ENCODE measurements at regions not wholly inside any gene's neighbourhood (a gene's known extent, or its start where the extent isn't known, plus 50 kb on each side); places are given as distances from the start of the nearest gene placed in this dataset.

DNA sequence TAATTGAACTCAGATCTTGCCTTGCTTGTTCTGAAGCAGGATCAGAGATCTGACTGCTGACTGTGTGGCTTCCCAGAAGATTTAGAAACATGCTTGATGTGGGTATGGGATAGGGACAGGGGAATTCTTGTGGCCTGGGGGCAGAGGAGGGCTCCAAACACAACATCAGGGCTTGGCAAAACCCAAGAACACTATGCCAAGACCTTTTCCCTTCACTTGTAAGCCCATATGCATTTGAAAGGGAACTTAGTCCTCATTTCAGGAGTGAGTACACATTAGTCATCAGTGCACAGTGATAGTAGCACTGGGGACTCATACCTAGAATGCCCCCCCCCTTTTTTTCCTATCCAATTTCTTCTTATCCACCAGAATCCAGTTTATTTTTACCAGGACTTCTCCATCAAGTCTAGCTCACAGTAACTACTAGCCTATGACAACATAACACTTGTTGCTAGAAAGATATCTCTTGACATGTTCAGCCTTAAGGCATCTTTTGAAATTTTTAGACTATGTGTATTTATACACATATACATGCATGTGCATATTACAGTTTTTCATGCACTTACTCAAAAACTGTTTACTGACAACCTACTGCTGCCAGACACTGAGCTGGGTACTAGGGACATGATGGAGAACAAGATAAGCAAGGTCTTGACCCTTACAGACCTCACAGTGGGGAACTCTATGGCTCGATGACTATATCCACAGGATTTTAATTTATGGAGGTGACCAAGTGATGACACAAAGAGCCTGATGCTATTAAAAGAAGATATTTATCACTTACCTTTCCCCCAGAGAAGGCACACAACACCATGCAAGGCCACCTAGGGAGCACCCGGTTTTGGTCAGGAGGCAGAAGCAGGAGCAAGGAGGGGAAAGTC is 158.3 kb upstream of the MAP3K1 start:
- DNase-seq (ENCODE audit: extremely low spot score) = no peak
- no peak overlapping the region for H3K27ac ChIP-seq (replicated peaks in 1 of 4)
- no peaks in the 10 kb centered on the region for H3K36me3 ChIP-seq
- no peaks in the 10 kb centered on the region for H3K27me3 ChIP-seq
- 91% methylated on average over 2 of the region's 2 CpGs for WGBS
- intact Hi-C loops (cut with DNase I) = no loop called here
- H3K4me3 ChIP-seq = no peak overlapping the region
- no peak for TF ChIP-seq CTCF (IDR thresholded peaks at IDR 0.05)
- TF ChIP-seq POLR2A (IDR thresholded peaks at IDR 0.05; ENCODE audit: low read depth) = no peak
- no peak for TF ChIP-seq POLR2AphosphoS5 (IDR thresholded peaks at IDR 0.05)
- TF ChIP-seq EP300 (IDR thresholded peaks at IDR 0.05) = no peak
- H3K9me3 ChIP-seq = no peaks in the 10 kb centered on the region
- H3K4me1 ChIP-seq = no peaks in the 10 kb centered on the region

DNA sequence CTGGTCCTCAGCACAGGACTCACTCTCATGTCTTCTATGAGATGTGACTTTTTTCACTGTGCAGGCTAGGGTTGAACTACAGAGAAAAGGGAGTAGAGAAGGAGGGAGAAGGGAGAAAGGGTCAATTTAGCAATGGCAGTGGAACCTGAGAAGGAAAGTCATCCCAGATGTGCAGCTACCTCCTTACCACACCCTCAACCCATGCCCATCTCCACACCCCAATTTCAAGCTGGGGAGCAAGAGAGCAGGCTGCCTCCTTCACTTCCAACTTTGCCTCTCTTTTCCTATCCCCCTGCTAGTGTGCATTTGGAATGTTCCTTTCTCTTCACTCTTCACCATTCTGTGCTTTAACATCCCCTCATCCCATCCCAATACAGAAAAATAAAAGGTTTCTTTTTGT is 163.5 kb upstream of the MAP3K1 start:
- intact Hi-C loops (cut with DNase I) = no loop called here
- no peaks in the 10 kb centered on the region for H3K9me3 ChIP-seq
- H3K27me3 ChIP-seq = no peaks in the 10 kb centered on the region
- TF ChIP-seq POLR2AphosphoS5 (IDR thresholded peaks at IDR 0.05) (no peak), CTCF (IDR thresholded peaks at IDR 0.05) (no peak), POLR2A (IDR thresholded peaks at IDR 0.05; ENCODE audit: low read depth) (no peak), EP300 (IDR thresholded peaks at IDR 0.05) (no peak)
- no peaks in the 10 kb centered on the region for H3K36me3 ChIP-seq
- no peak overlapping the region for H3K27ac ChIP-seq (replicated peaks in 1 of 4)
- H3K4me1 ChIP-seq = peaks cover 0 to 9% (median 4%) of the 10 kb centered on the region in 4 donors
- H3K4me3 ChIP-seq = no peak overlapping the region
- no peak for DNase-seq (ENCODE audit: extremely low spot score)

DNA sequence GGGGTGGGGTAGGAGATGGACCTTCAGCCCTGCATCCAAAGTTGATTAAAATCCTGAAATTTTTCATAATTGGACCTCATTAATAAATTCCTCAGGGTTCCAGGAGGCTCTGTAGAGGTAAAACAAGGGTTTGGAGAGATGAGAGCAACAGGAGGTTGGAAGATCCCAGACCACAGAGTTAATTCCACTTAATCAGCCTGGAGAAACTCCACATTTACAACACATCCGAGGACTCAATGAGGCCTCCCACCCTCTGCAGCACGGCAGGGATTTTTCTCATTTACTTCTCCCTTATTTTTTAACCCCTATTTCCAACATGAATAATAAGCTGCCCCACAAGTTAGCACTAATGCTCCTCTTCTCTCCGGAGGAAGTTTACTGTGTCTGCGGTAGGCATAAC is 165.0 kb upstream of the MAP3K1 start:
- WGBS = 75% methylated on average over 4 of the region's 4 CpGs

DNA sequence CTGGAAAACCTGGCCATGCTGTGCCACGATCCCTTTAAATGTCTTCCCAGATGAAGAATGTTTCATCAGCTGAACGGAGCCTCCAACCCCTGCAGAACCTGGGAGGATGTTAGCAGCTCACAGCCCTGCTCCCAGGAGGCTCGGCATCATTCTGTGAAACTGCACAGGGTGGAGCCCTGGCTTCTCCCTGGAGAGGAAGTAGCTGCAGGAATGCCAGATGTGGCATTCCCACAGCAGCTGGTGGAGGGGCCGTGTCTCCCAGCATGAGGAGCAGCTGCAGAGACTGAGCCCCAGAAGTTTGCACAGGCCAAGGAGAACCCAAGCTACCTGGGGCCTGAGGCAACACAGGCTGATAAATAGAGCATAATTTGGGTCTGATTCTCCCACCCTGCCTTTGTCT is 165.8 kb upstream of the MAP3K1 start:
- TF ChIP-seq POLR2A (IDR thresholded peaks at IDR 0.05; ENCODE audit: low read depth) (no peak), POLR2AphosphoS5 (IDR thresholded peaks at IDR 0.05) (no peak), CTCF (IDR thresholded peaks at IDR 0.05) (no peak), EP300 (IDR thresholded peaks at IDR 0.05) (no peak)
- 53% methylated on average over 3 of the region's 4 CpGs for WGBS
- Histone ChIP-seq H3K9me3 (no peaks in the 10 kb centered on the region), H3K4me3 (no peak overlapping the region), H3K27ac (replicated peaks in 1 of 4) (no peak overlapping the region), H3K36me3 (no peaks in the 10 kb centered on the region), H3K27me3 (no peaks in the 10 kb centered on the region), H3K4me1 (peaks cover 0 to 9% (median 4%) of the 10 kb centered on the region in 4 donors)
- no peak for DNase-seq (ENCODE audit: extremely low spot score)
- intact Hi-C loops (cut with DNase I) = no loop called here

More for the DNA sequence above, 165.0 kb upstream of the MAP3K1 start:
- intact Hi-C loops (cut with DNase I) = no loop called here
- Histone ChIP-seq H3K4me1 (peaks cover 0 to 9% (median 4%) of the 10 kb centered on the region in 4 donors), H3K4me3 (no peak overlapping the region), H3K27me3 (no peaks in the 10 kb centered on the region), H3K36me3 (no peaks in the 10 kb centered on the region), H3K9me3 (no peaks in the 10 kb centered on the region), H3K27ac (replicated peaks in 1 of 4) (no peak overlapping the region)
- no peak for DNase-seq (ENCODE audit: extremely low spot score)
- TF ChIP-seq POLR2AphosphoS5 (IDR thresholded peaks at IDR 0.05) (no peak), POLR2A (IDR thresholded peaks at IDR 0.05; ENCODE audit: low read depth) (no peak), EP300 (IDR thresholded peaks at IDR 0.05) (no peak), CTCF (IDR thresholded peaks at IDR 0.05) (no peak)
